DND-41 (cell line): ENCODE measurements at regions not wholly inside any gene's neighbourhood (a gene's known extent, or its start where the extent isn't known, plus 50 kb on each side); places are given as distances from the start of the nearest gene placed in this dataset.

ENCODE experiments used
- CTCF ChIP-seq: IDR thresholded peaks from 2 replicates; pipeline ENCODE4 v1.5.1; 2012; ENCODE audit warnings: borderline replicate concordance, low read length, moderate library complexity, mild to moderate bottlenecking; ENCODE audit not compliant: poor library complexity, severe bottlenecking; ENCODE audit errors: extremely low read depth
- EZH2 ChIP-seq: IDR thresholded peaks from 3 replicates; pipeline ENCODE4 v1.6.1; 2012; ENCODE audit warnings: borderline replicate concordance, low read depth, mild to moderate bottlenecking, moderate library complexity, low read length, inconsistent platforms; ENCODE audit not compliant: severe bottlenecking

- TF ChIP-seq CTCF (no peak), EZH2 (no peak)
Observed at GRCh38 chr12:19036673-19037357, 92.7 kb upstream of the PLEKHA5 start.
